H9 (cell line): ENCODE measurements at regions not wholly inside any gene's neighbourhood (a gene's known extent, or its start where the extent isn't known, plus 50 kb on each side); places are given as distances from the start of the nearest gene placed in this dataset.

Experiments used
- DNase-seq: peaks from one replicate; pipeline ENCODE4 v3.0.0-alpha.2; 2017
- H2AFZ ChIP-seq: one replicate; pipeline ENCODE4 v1.6.1; 2013; ENCODE audit warnings: mild to moderate bottlenecking, low read length, control low read depth, moderate library complexity
- H2AK5ac ChIP-seq: 2 replicates; pipeline ENCODE4 v1.6.1; 2013; ENCODE audit warnings: low read length, control low read depth, mixed read lengths; ENCODE audit not compliant: insufficient read length
- H2BK120ac ChIP-seq: one replicate; pipeline ENCODE4 v1.6.1; 2013; ENCODE audit warnings: low read depth, mild to moderate bottlenecking, low read length, control low read depth, inconsistent platforms; ENCODE audit not compliant: poor library complexity, severe bottlenecking
- H2BK12ac ChIP-seq: 2 replicates; pipeline ENCODE4 v1.6.1; 2013; ENCODE audit warnings: low read length, control low read depth, mixed read lengths, low read depth; ENCODE audit not compliant: insufficient read length
- H2BK15ac ChIP-seq: 2 replicates; pipeline ENCODE4 v1.6.1; 2013; ENCODE audit warnings: low read depth, low read length, control low read depth
- H2BK20ac ChIP-seq: one replicate; pipeline ENCODE4 v1.6.1; 2013; ENCODE audit warnings: low read depth, mild to moderate bottlenecking, low read length, control low read depth, inconsistent platforms; ENCODE audit not compliant: poor library complexity, severe bottlenecking
- H2BK5ac ChIP-seq: 2 replicates; pipeline ENCODE4 v1.6.1; 2013; ENCODE audit warnings: low read length, control low read depth, mixed read lengths; ENCODE audit not compliant: insufficient read length
- H3K14ac ChIP-seq: 2 replicates; pipeline ENCODE4 v1.6.1; 2013; ENCODE audit warnings: low read length, control low read depth; ENCODE audit not compliant: insufficient read depth
- H3K18ac ChIP-seq: 2 replicates; pipeline ENCODE4 v1.6.1; 2013; ENCODE audit warnings: low read depth, mild to moderate bottlenecking, mixed read lengths, low read length, control low read depth; ENCODE audit not compliant: insufficient read length
- H3K23ac ChIP-seq: 2 replicates; pipeline ENCODE4 v1.6.1; 2013; ENCODE audit warnings: low read length, control low read depth, mixed read lengths, low read depth; ENCODE audit not compliant: insufficient read length
- H3K23me2 ChIP-seq: 2 replicates; pipeline ENCODE4 v1.6.1; 2013; ENCODE audit warnings: low read depth, mild to moderate bottlenecking, mixed read lengths, low read length, control low read depth; ENCODE audit not compliant: insufficient read length, poor library complexity, severe bottlenecking
- H3K27ac ChIP-seq: 2 replicates; pipeline ENCODE4 v1.5.1; 2013; ENCODE audit warnings: low read length, control low read depth, mixed read lengths, low read depth; ENCODE audit not compliant: insufficient read length
- H3K27me3 ChIP-seq: 2 replicates; pipeline ENCODE4 v1.6.1; 2013; ENCODE audit warnings: low read length, control low read depth, inconsistent platforms; ENCODE audit not compliant: insufficient read depth
- H3K4ac ChIP-seq: 2 replicates; pipeline ENCODE4 v1.6.1; 2013; ENCODE audit warnings: low read depth, mild to moderate bottlenecking, control low read depth, inconsistent platforms, low read length, moderate library complexity
- H3K4me1 ChIP-seq: 2 replicates; pipeline ENCODE4 v1.6.1; 2013; ENCODE audit warnings: low read length, control low read depth, inconsistent platforms; ENCODE audit not compliant: insufficient read depth
- H3K4me2 ChIP-seq: 2 replicates; pipeline ENCODE4 v1.6.1; 2013; ENCODE audit warnings: low read length, control low read depth, mixed read lengths; ENCODE audit not compliant: insufficient read length, insufficient read depth
- H3K56ac ChIP-seq: 2 replicates; pipeline ENCODE4 v1.6.1; 2013; ENCODE audit warnings: low read depth, mild to moderate bottlenecking, mixed read lengths, low read length, control low read depth; ENCODE audit not compliant: insufficient read length
- H3K79me1 ChIP-seq: 2 replicates; pipeline ENCODE4 v1.6.1; 2013; ENCODE audit warnings: low read depth, mild to moderate bottlenecking, moderate library complexity, low read length, control low read depth, inconsistent platforms; ENCODE audit not compliant: insufficient read depth, poor library complexity, severe bottlenecking
- H3K79me2 ChIP-seq: 2 replicates; pipeline ENCODE4 v1.6.1; 2013; ENCODE audit warnings: low read length, control low read depth, inconsistent platforms; ENCODE audit not compliant: insufficient read depth
- H3K9ac ChIP-seq: 2 replicates; pipeline ENCODE4 v1.6.1; 2013; ENCODE audit warnings: low read length, control low read depth, mixed read lengths; ENCODE audit not compliant: insufficient read length; ENCODE audit errors: extremely low read depth
- H3K9me3 ChIP-seq: one replicate; pipeline ENCODE4 v1.6.1; 2013; ENCODE audit warnings: low read depth, low read length, inconsistent platforms; ENCODE audit not compliant: control insufficient read depth
- H3T11ph ChIP-seq: one replicate; pipeline ENCODE4 v1.6.1; 2013; ENCODE audit warnings: mild to moderate bottlenecking, low read length, control low read depth, inconsistent platforms
- H4K20me1 ChIP-seq: one replicate; pipeline ENCODE4 v1.6.1; 2013; ENCODE audit not compliant: control insufficient read depth, insufficient read length, insufficient read depth
- H4K5ac ChIP-seq: 2 replicates; pipeline ENCODE4 v1.6.1; 2013; ENCODE audit warnings: low read depth, mild to moderate bottlenecking, mixed read lengths, low read length, control low read depth; ENCODE audit not compliant: insufficient read length
- H4K8ac ChIP-seq: replicated peaks from 2 replicates; pipeline ENCODE4 v1.6.1; 2013; ENCODE audit warnings: low read length, control low read depth, mixed read lengths, low read depth; ENCODE audit not compliant: insufficient read length
- H4K91ac ChIP-seq: 2 replicates; pipeline ENCODE4 v1.6.1; 2013; ENCODE audit warnings: low read depth, mild to moderate bottlenecking, moderate library complexity, mixed read lengths, low read length, control low read depth; ENCODE audit not compliant: insufficient read length
- H3K27ac Mint-ChIP-seq, 3 experiments: 2 replicates in 2 of 3; 3 replicates in 1 of 3; pipeline ENCODE4 v1.8.0; 2020 to 2021; ENCODE audit warnings: mixed read lengths in 3 of 3, mild to moderate bottlenecking in 1 of 3, moderate library complexity in 1 of 3
- H3K27me3 Mint-ChIP-seq: 2 replicates; pipeline ENCODE4 v1.8.0; 2021; ENCODE audit warnings: low read depth, mild to moderate bottlenecking, moderate library complexity, mixed read lengths
- H3K36me3 Mint-ChIP-seq, 3 experiments: 2 replicates in 2 of 3; 3 replicates in 1 of 3; pipeline ENCODE4 v1.8.0; 2020 to 2021; ENCODE audit warnings: low read depth in 3 of 3, mixed read lengths in 3 of 3; ENCODE audit not compliant: insufficient read depth in 1 of 3
- H3K4me1 Mint-ChIP-seq, 2 experiments: 2 replicates each; pipeline ENCODE4 v1.8.0; 2020; ENCODE audit warnings: mixed read lengths in 2 of 2
- H3K4me3 Mint-ChIP-seq, 2 experiments: 2 replicates in 1 of 2; 3 replicates in 1 of 2; pipeline ENCODE4 v1.8.0; 2020 to 2021; ENCODE audit warnings: mild to moderate bottlenecking in 2 of 2, mixed read lengths in 2 of 2, moderate library complexity in 1 of 2
- H3K9me3 Mint-ChIP-seq, 2 experiments: 2 replicates in 1 of 2; 3 replicates in 1 of 2; pipeline ENCODE4 v1.8.0; 2020; ENCODE audit warnings: mild to moderate bottlenecking in 2 of 2, mixed read lengths in 2 of 2, moderate library complexity in 1 of 2
- CTCF ChIP-seq: fragments of 200-600 bp; sonication (generic); conservative IDR thresholded peaks from 3 replicates; pipeline ENCODE4 v1.8.0; 2021; ENCODE audit warnings: antibody characterized with exemption, mild to moderate bottlenecking
- WGBS: extraction: QIAGEN DNeasy Blood & Tissue Kit; methylation state at CpG from one replicate; pipeline ENCODE4 v1.1.7; 2013; ENCODE audit warnings: missing lambda C conversion rate, low lambda C conversion rate, mixed read lengths; ENCODE audit not compliant: insufficient read length; ENCODE audit errors: extremely low coverage; 5-methylcytosine and 5-hydroxymethylcytosine counted together

- no peaks in the 10 kb centered on the region for H4K20me1 ChIP-seq
- no peak overlapping the region for H2BK20ac ChIP-seq
- H3K23ac ChIP-seq, result no peak overlapping the region
- WGBS, result no CpG with 5 or more reads among the region's 2 CpGs
- H3K27ac ChIP-seq, result no peak overlapping the region
- no peak overlapping the region for H2BK120ac ChIP-seq
- H3K9me3 Mint-ChIP-seq, result peaks cover 11 to 13% of the 10 kb centered on the region in 2 experiments
- H2BK12ac ChIP-seq, result no peak overlapping the region
- H4K5ac ChIP-seq, result no peak overlapping the region
- H3K36me3 Mint-ChIP-seq, result peaks cover 6 to 16% (median 7%) of the 10 kb centered on the region in 3 experiments; a peak in 6 of 7 replicates
- no peak overlapping the region for H2BK15ac ChIP-seq
- no peaks in the 10 kb centered on the region for H3K79me1 ChIP-seq
- H3K4me3 Mint-ChIP-seq, result no peak overlapping the region
- no peaks in the 10 kb centered on the region for H3K79me2 ChIP-seq
- H3K23me2 ChIP-seq, result no peaks in the 10 kb centered on the region
- no peak overlapping the region for H3K56ac ChIP-seq
- no peaks in the 10 kb centered on the region for H3K27me3 ChIP-seq
- H2BK5ac ChIP-seq, result no peak overlapping the region
- H3K4ac ChIP-seq, result no peak overlapping the region
- no peak overlapping the region for H4K8ac ChIP-seq
- no peak overlapping the region for H4K91ac ChIP-seq
- no peak overlapping the region for H3T11ph ChIP-seq
- H3K14ac ChIP-seq, result no peak overlapping the region
- no peak overlapping the region for H3K27ac Mint-ChIP-seq
- H3K18ac ChIP-seq, result no peak overlapping the region
- no peak for TF ChIP-seq CTCF
- H3K27me3 Mint-ChIP-seq, result no peaks in the 10 kb centered on the region
- no peak overlapping the region for H2AK5ac ChIP-seq
- peaks cover 0 to 3% of the 10 kb centered on the region in 2 experiments; a peak in 2 of 4 replicates for H3K4me1 Mint-ChIP-seq
- no peak overlapping the region for H2AFZ ChIP-seq
- no peak overlapping the region for H3K4me2 ChIP-seq
- no peaks in the 10 kb centered on the region for H3K9me3 ChIP-seq
- H3K9ac ChIP-seq, result no peak overlapping the region
- DNase-seq, result no peak
- no peaks in the 10 kb centered on the region for H3K4me1 ChIP-seq
These were observed 599.3 kb downstream of the SPRY1 start for GRCh38 chr4:123995936-123996335.
